ENCODE measurements at regions not wholly inside any gene's neighbourhood (a gene's known extent, or its start where the extent isn't known, plus 50 kb on each side); places are given as distances from the start of the nearest gene placed in this dataset.

- DNase-seq = no peak
- H3K4me1 Mint-ChIP-seq (ENCODE audit: low read depth) = peaks cover 19% of the 10 kb centered on the region
- H3K4me3 Mint-ChIP-seq = no peak overlapping the region
- H3K27ac Mint-ChIP-seq = no peak overlapping the region
- no peaks in the 10 kb centered on the region for H3K9me3 Mint-ChIP-seq
- intact Hi-C loops (cut with micrococcal nuclease) = no loop called here
- no peaks in the 10 kb centered on the region for H3K27me3 Mint-ChIP-seq (ENCODE audit: low read depth)
- CTCF ChIA-PET = interaction anchor here (0.9 to 1.2 kb wide), 2 partner anchors 16 to 47 kb away, joined by 3 to 5 read pairs; no protein-coding TSS in a partner anchor
- H3K36me3 Mint-ChIP-seq (ENCODE audit: low read depth) = no peaks in the 10 kb centered on the region
Observed at GRCh38 chr1:235925016-235925415, 58.3 kb upstream of the LYST start.

- Mint-ChIP-seq H3K27ac (no peak overlapping the region), H3K4me3 (no peak overlapping the region), H3K36me3 (ENCODE audit: low read depth) (no peaks in the 10 kb centered on the region), H3K27me3 (ENCODE audit: low read depth) (no peaks in the 10 kb centered on the region), H3K4me1 (ENCODE audit: low read depth) (peaks cover 31% of the 10 kb centered on the region), H3K9me3 (no peaks in the 10 kb centered on the region)
- intact Hi-C loops (cut with micrococcal nuclease) = no loop called here
- peak; percentile 26 for DNase-seq
- CTCF ChIA-PET = interaction anchor here (0.6 to 1.3 kb wide), 4 partner anchors 9 to 316 kb away, joined by 3 to 4 read pairs (median 4); no protein-coding TSS in a partner anchor
Observed at GRCh38 chr1:235923466-235924021, 56.8 kb upstream of the LYST start.

GRCh38 chr1:235920596-235921375 lies 54.1 kb upstream of the LYST start:
- H3K9me3 Mint-ChIP-seq = no peaks in the 10 kb centered on the region
- no peak overlapping the region for H3K27ac Mint-ChIP-seq
- H3K36me3 Mint-ChIP-seq (ENCODE audit: low read depth) = no peaks in the 10 kb centered on the region
- no peak for DNase-seq
- no peaks in the 10 kb centered on the region for H3K27me3 Mint-ChIP-seq (ENCODE audit: low read depth)
- CTCF ChIA-PET = interaction anchor here (0.6 to 1.0 kb wide), 2 partner anchors 16 to 51 kb away, joined by 3 to 4 read pairs; no protein-coding TSS in a partner anchor
- H3K4me1 Mint-ChIP-seq (ENCODE audit: low read depth) = peaks cover 45% of the 10 kb centered on the region
- intact Hi-C loops (cut with micrococcal nuclease) = no loop called here
- H3K4me3 Mint-ChIP-seq = no peak overlapping the region

- Mint-ChIP-seq H3K27ac (no peak overlapping the region), H3K36me3 (ENCODE audit: low read depth) (no peaks in the 10 kb centered on the region), H3K4me3 (no peak overlapping the region), H3K27me3 (ENCODE audit: low read depth) (no peaks in the 10 kb centered on the region), H3K9me3 (no peaks in the 10 kb centered on the region), H3K4me1 (ENCODE audit: low read depth) (peaks cover 46% of the 10 kb centered on the region)
- CTCF ChIA-PET = interaction anchor here (0.6 to 1.0 kb wide), 2 partner anchors 15 to 52 kb away, joined by 3 to 4 read pairs; no protein-coding TSS in a partner anchor
- intact Hi-C loops (cut with micrococcal nuclease) = loop anchor here (5.0 to 10.0 kb wide), 2 partner anchors 47 to 145 kb away; partner anchors contain the start of gene NID1
- no peak for DNase-seq
Observed at GRCh38 chr1:235919833-235920441, 53.2 kb upstream of the LYST start.

GRCh38 chr1:235919127-235919832 lies 52.6 kb upstream of the LYST start:
- intact Hi-C loops (cut with micrococcal nuclease) = loop anchor here (5.0 to 10.0 kb wide), 2 partner anchors 48 to 146 kb away; partner anchors contain the start of gene NID1
- no peaks in the 10 kb centered on the region for H3K36me3 Mint-ChIP-seq (ENCODE audit: low read depth)
- H3K27ac Mint-ChIP-seq = no peak overlapping the region
- H3K4me3 Mint-ChIP-seq = no peak overlapping the region
- no peaks in the 10 kb centered on the region for H3K9me3 Mint-ChIP-seq
- no peaks in the 10 kb centered on the region for H3K27me3 Mint-ChIP-seq (ENCODE audit: low read depth)
- peaks cover 46% of the 10 kb centered on the region for H3K4me1 Mint-ChIP-seq (ENCODE audit: low read depth)
- no peak for DNase-seq
- CTCF ChIA-PET = no interaction called here

- Mint-ChIP-seq H3K9me3 (no peaks in the 10 kb centered on the region), H3K27me3 (ENCODE audit: low read depth) (no peaks in the 10 kb centered on the region), H3K4me3 (no peak overlapping the region), H3K36me3 (ENCODE audit: low read depth) (no peaks in the 10 kb centered on the region), H3K4me1 (ENCODE audit: low read depth) (peaks cover 40% of the 10 kb centered on the region), H3K27ac (no peak overlapping the region)
- DNase-seq = no peak
- intact Hi-C loops (cut with micrococcal nuclease) = loop anchor here (5.0 to 10.0 kb wide), 2 partner anchors 49 to 146 kb away; partner anchors contain the start of gene NID1
- CTCF ChIA-PET = interaction anchor here (1.3 to 2.0 kb wide), 2 partner anchors 53 kb away, joined by 3 to 7 read pairs; no protein-coding TSS in a partner anchor
Observed at GRCh38 chr1:235918465-235918864, 51.8 kb upstream of the LYST start.

GRCh38 chr1:235918032-235918431 lies 51.3 kb upstream of the LYST start:
- H3K4me1 Mint-ChIP-seq (ENCODE audit: low read depth) = peaks cover 36% of the 10 kb centered on the region
- H3K36me3 Mint-ChIP-seq (ENCODE audit: low read depth) = no peaks in the 10 kb centered on the region
- no peak overlapping the region for H3K4me3 Mint-ChIP-seq
- CTCF ChIA-PET = interaction anchor here (1.3 to 2.0 kb wide), 7 partner anchors 14 to 54 kb away, joined by 3 to 7 read pairs (median 3); no protein-coding TSS in a partner anchor
- no peaks in the 10 kb centered on the region for H3K9me3 Mint-ChIP-seq
- DNase-seq = no peak
- no peak overlapping the region for H3K27ac Mint-ChIP-seq
- H3K27me3 Mint-ChIP-seq (ENCODE audit: low read depth) = no peaks in the 10 kb centered on the region
- intact Hi-C loops (cut with micrococcal nuclease) = loop anchor here (5.0 to 10.0 kb wide), 2 partner anchors 49 to 147 kb away; partner anchors contain the start of gene NID1

GRCh38 chr1:235917267-235917811 lies 50.6 kb upstream of the LYST start:
- H3K4me1 Mint-ChIP-seq (ENCODE audit: low read depth) = peaks cover 29% of the 10 kb centered on the region
- H3K9me3 Mint-ChIP-seq = no peaks in the 10 kb centered on the region
- CTCF ChIA-PET = interaction anchor here (0.6 to 2.0 kb wide), 9 partner anchors 15 to 72 kb away, joined by 3 to 7 read pairs (median 3); no protein-coding TSS in a partner anchor
- intact Hi-C loops (cut with micrococcal nuclease) = loop anchor here (1.0 to 10.0 kb wide), 8 partner anchors 29 to 220 kb away; partner anchors contain the start of gene NID1
- peak overlapping the region; percentile 82 for H3K27ac Mint-ChIP-seq
- DNase-seq = peak; percentile 88
- H3K27me3 Mint-ChIP-seq (ENCODE audit: low read depth) = no peaks in the 10 kb centered on the region
- no peak overlapping the region for H3K4me3 Mint-ChIP-seq
- no peaks in the 10 kb centered on the region for H3K36me3 Mint-ChIP-seq (ENCODE audit: low read depth)
